PC-3 (cell line): ENCODE measurements at regions not wholly inside any gene's neighbourhood (a gene's known extent, or its start where the extent isn't known, plus 50 kb on each side); places are given as distances from the start of the nearest gene placed in this dataset.

Experiments
- EZH2 ChIP-seq: fragments of 300-600 bp; sonication (generic); IDR thresholded peaks from one replicate; pipeline ENCODE4 v1.6.1; 2017; ENCODE audit warnings: antibody characterized with exemption, mild to moderate bottlenecking, low read length; ENCODE audit not compliant: unreplicated experiment
- TF ChIP-seq, protein P1 (sequence below): fragments of 300-600 bp; sonication (generic); conservative IDR thresholded peaks from 2 replicates; pipeline ENCODE4 v1.5.1; 2017; ENCODE audit warnings: antibody characterized with exemption, low read depth, mild to moderate bottlenecking, low read length

DNA sequence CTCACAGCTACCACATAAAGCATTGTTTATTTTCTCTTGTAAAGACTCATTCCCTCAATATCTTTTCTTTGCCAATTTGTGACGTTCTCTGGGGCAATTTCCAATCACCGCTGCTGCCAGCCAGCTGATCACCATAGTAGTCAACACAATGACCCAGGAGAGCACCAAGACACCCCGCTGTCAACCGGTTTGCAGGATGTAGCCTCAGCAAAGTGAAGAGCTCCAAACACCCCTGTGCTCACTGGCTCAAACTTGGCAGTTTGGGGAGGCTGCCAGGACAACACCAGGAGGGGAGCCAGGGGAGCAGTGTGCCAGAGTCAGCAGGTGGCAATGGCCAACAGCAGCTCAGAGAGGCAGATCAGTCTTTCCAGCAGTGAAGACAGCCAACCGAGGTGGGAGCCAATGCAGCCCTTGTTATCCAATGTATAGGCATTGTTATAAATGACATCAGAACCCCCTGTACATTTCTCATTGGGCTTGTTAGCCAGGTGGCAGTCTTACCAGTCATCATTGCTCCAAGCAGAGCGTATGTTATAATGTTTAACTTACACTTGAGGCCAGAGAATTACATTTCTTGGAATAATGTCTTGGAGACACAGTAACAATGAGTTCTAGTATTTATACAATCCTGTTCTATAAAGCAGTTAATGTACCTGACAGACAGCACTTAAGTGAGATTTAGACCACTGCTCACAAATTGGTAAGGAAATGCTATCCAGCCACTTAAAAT lies 274.9 kb upstream of the GK2 start:
- TF ChIP-seq, protein P1, sequence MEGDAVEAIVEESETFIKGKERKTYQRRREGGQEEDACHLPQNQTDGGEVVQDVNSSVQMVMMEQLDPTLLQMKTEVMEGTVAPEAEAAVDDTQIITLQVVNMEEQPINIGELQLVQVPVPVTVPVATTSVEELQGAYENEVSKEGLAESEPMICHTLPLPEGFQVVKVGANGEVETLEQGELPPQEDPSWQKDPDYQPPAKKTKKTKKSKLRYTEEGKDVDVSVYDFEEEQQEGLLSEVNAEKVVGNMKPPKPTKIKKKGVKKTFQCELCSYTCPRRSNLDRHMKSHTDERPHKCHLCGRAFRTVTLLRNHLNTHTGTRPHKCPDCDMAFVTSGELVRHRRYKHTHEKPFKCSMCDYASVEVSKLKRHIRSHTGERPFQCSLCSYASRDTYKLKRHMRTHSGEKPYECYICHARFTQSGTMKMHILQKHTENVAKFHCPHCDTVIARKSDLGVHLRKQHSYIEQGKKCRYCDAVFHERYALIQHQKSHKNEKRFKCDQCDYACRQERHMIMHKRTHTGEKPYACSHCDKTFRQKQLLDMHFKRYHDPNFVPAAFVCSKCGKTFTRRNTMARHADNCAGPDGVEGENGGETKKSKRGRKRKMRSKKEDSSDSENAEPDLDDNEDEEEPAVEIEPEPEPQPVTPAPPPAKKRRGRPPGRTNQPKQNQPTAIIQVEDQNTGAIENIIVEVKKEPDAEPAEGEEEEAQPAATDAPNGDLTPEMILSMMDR: no peak
- no peak for TF ChIP-seq EZH2
